ENCODE measurements at regions not wholly inside any gene's neighbourhood (a gene's known extent, or its start where the extent isn't known, plus 50 kb on each side); places are given as distances from the start of the nearest gene placed in this dataset.

- H3K27ac ChIP-seq (ENCODE audit: low read depth in 1 of 2, low read length in 2 of 2), result no peak overlapping the region
- no peaks in the 10 kb centered on the region for H3K27me3 ChIP-seq (ENCODE audit: control insufficient read depth in 4 of 4, insufficient read depth in 4 of 4, low read length in 3 of 4)
- no peak for DNase-seq (ENCODE audit: low spot score)
- no peaks in the 10 kb centered on the region for H3K4me1 ChIP-seq (ENCODE audit: control insufficient read depth in 4 of 4, insufficient read depth in 4 of 4, low read length in 3 of 4)
- no peak overlapping the region for H3K4me3 ChIP-seq (ENCODE audit: low read depth in 1 of 3, low read length in 3 of 3)
- 64% methylated on average over 5 of the region's 5 CpGs for WGBS
- H3K9me3 ChIP-seq (ENCODE audit: control insufficient read depth in 4 of 4, low read length in 3 of 4), result no peaks in the 10 kb centered on the region
- H3K9ac ChIP-seq (ENCODE audit: low read depth in 1 of 2, low read length in 2 of 2), result no peak overlapping the region
- TF ChIP-seq HNF4G (IDR thresholded peaks at IDR 0.05), result no peak
- no peak for TF ChIP-seq YY1 (IDR thresholded peaks at IDR 0.05)
- TF ChIP-seq CTCF (IDR thresholded peaks at IDR 0.05; ENCODE audit: low read depth, low read length, missing input control), result no peak
- TF ChIP-seq SP1 (IDR thresholded peaks at IDR 0.05), result no peak
- no peak for TF ChIP-seq REST (IDR thresholded peaks at IDR 0.05)
- TF ChIP-seq HNF4A (conservative IDR thresholded peaks at IDR 0.05), result no peak
- no peak for TF ChIP-seq EGR1 (IDR thresholded peaks at IDR 0.05; ENCODE audit: low read depth in 2 of 2)
- no peak for TF ChIP-seq MAX (IDR thresholded peaks at IDR 0.05)
- no peak for TF ChIP-seq NR2F2 (IDR thresholded peaks at IDR 0.05)
- no peaks in the 10 kb centered on the region for H3K36me3 ChIP-seq (ENCODE audit: control insufficient read depth in 4 of 4, insufficient read depth in 3 of 4, low read depth in 1 of 4, low read length in 3 of 4)
These were observed 54.0 kb upstream of the DLG1 start for GRCh38 chr3:197352382-197352781.

GRCh38 chr3:197350446-197350845 is 52.0 kb upstream of the DLG1 start:
- no peak overlapping the region for H3K27ac ChIP-seq (ENCODE audit: low read depth in 1 of 2, low read length in 2 of 2)
- DNase-seq (ENCODE audit: low spot score), result no peak
- WGBS, result 96% methylated on average over 13 of the region's 13 CpGs
- no peaks in the 10 kb centered on the region for H3K36me3 ChIP-seq (ENCODE audit: control insufficient read depth in 4 of 4, insufficient read depth in 3 of 4, low read depth in 1 of 4, low read length in 3 of 4)
- no peaks in the 10 kb centered on the region for H3K9me3 ChIP-seq (ENCODE audit: control insufficient read depth in 4 of 4, low read length in 3 of 4)
- no peak for TF ChIP-seq MAX (IDR thresholded peaks at IDR 0.05)
- no peak for TF ChIP-seq ATF3 (IDR thresholded peaks at IDR 0.05)
- no peak for TF ChIP-seq NR2F2 (IDR thresholded peaks at IDR 0.05)
- no peak for TF ChIP-seq ZBTB33 (IDR thresholded peaks at IDR 0.05)
- TF ChIP-seq TAF1 (conservative IDR thresholded peaks at IDR 0.05), result no peak
- TF ChIP-seq YY1 (IDR thresholded peaks at IDR 0.05), result no peak
- TF ChIP-seq FOXA1 (IDR thresholded peaks at IDR 0.05), result no peak
- no peak for TF ChIP-seq HNF4G (IDR thresholded peaks at IDR 0.05)
- TF ChIP-seq SP1 (IDR thresholded peaks at IDR 0.05), result no peak
- H3K4me1 ChIP-seq (ENCODE audit: control insufficient read depth in 4 of 4, insufficient read depth in 4 of 4, low read length in 3 of 4), result no peaks in the 10 kb centered on the region
- no peak overlapping the region for H3K4me3 ChIP-seq (ENCODE audit: low read depth in 1 of 3, low read length in 3 of 3)
- H3K27me3 ChIP-seq (ENCODE audit: control insufficient read depth in 4 of 4, insufficient read depth in 4 of 4, low read length in 3 of 4), result no peaks in the 10 kb centered on the region
- no peak overlapping the region for H3K9ac ChIP-seq (ENCODE audit: low read depth in 1 of 2, low read length in 2 of 2)

All from liver (tissue), 8 donors.